IPS DF 4.7 (cell line): ENCODE measurements at regions not wholly inside any gene's neighbourhood (a gene's known extent, or its start where the extent isn't known, plus 50 kb on each side); places are given as distances from the start of the nearest gene placed in this dataset.

ENCODE experiments used
- DNase-seq: peaks from one replicate; pipeline ENCODE4 v3.0.0-alpha.2; 2013; ENCODE audit warnings: low spot score; ENCODE audit errors: extremely low read depth

GRCh38 chr9:29906065-29906464 is 2332.8 kb upstream of the C9orf72 start:
- no peak for DNase-seq

- DNase-seq = no peak
Observed at GRCh38 chr9:29928072-29928471, 2354.8 kb upstream of the C9orf72 start.

DNA sequence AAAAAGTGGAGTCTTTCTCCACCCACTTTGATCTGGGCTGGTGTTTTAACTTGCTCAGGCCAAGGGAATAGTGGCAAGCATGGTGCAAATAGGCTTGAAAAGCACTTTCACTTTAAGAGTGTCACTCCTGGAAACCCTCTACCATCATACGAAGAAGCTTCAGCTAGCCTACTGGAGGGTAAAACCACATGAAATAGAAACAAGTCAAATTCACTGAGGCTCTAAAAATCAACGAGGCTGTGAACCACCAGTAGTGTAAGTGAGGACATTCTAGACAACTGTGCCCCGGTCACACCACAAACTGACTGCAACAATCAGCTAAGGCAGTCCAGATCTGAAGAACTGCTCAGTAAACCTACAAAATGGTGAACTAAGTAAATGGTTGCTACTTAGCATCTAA is 2366.3 kb upstream of the C9orf72 start:
- no peak for DNase-seq

- DNase-seq = no peak
Observed at GRCh38 chr9:29945012-29945411, 2371.7 kb upstream of the C9orf72 start.

DNA sequence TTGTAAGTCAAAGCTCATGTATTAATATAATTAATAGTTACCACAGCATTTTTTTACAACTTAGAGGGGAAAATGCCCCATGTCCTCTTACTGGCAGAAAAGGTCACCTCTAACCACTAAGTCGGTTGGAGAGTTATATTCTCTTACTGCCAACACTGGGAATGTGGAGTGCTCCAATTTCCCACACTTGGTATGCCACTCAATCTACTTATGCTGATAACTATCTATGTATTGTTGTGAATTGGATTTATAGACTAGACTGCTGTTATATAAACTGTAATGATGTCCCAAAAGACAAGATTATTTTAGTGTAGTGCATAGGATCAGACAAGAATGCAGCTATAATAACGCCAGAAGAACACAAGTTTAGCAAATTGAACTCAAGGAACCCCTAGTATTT is 2385.2 kb upstream of the C9orf72 start:
- no peak for DNase-seq

GRCh38 chr9:29965834-29966233 is 2392.6 kb upstream of the C9orf72 start:
- DNase-seq = no peak

DNA sequence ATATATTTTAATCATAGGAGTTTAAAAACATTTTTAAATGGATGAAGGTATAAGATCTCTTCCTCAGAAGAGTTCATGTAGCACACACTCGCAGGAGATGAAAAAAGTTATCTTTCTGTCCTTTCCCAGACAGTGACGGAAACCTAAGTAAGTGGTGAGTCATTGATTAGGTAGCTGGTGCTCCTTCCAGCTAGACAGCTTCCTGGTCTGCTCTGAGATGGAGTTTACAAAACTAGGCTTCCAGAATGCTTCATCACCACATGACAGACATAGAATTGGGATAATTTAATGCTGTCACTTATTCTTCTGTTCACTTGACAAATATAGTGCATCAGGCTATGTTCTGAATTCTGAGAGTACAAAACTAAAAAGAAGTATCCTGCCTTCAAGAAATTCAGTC is 2393.0 kb upstream of the C9orf72 start:
- no peak for DNase-seq

GRCh38 chr9:29968831-29969230 is 2395.6 kb upstream of the C9orf72 start:
- DNase-seq = no peak

DNA sequence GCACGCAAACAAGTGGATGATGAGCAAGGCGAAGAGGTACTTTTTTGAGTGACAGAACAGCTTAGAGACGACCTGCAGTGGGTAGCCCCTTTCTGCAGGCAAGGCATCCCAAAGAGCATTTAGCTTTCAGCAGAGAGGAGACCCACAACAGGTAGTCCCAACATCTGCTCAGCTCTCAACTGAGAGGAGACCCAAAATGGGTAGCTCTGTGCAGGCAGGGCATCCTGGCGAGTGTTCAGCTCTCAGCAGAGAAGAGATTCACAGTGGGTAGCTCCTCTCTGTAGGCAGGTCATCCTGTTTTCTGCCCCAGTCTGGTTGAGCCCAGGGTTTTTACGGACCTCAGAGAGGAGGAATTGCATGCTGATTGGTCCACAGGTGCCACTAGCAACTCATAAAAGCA is 2396.1 kb upstream of the C9orf72 start:
- no peak for DNase-seq

DNA sequence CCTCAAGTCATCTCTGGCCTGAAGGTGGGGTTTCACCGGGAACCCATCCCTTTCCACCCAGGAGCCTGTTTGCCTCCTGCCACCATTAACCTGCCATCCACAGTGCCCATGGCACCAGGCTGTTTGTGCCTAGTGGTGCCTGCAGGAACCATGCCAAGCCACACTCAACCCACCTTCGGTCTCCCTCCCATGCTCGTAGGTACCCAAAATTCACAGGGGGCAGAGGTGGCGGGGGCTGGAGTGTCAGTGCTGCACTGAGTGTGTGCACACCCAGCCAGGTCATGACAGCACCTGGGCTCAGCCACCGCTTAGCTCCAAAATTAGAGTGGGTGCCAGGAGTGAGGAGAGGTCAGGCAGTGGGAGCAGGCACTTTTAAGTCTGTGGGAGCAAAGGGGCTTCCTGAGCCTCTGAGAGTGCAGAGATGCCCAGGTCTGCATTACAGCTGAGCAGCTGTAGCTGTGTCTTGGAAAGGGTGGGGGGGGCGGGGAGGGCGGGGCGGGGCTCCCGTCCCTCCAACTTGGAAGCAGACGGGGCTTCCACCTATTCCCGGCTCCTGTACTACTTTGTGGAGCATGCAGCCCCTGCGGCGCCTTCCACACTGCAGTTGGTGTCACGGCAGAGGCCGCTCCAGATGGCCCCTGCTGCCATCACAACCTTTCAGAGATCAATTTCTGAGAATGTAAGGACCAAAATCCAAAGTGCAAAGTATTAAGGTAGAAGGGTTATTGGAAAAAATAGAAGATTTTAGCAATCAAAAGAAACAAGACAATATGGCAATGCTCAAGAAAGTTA is 2396.8 kb upstream of the C9orf72 start:
- no peak for DNase-seq

DNA sequence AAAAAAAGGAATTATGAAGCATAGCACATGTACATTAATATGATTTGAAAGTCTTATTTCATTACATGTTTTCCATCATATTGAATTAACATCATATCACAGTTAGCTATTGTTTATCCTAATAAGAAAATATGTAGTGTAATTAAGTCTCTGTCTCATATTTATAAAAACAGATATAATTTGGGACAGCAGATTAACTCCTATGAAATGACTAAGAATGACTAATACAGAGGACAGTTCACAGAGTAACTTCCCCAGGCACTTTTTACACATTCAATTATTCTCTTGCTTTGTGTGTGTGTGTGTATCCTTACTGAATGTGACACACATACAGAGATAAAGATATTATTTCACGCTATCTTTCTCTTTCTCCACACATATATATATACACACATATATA is 2400.9 kb upstream of the C9orf72 start:
- DNase-seq = no peak

GRCh38 chr9:29976981-29977380 is 2403.7 kb upstream of the C9orf72 start:
- DNase-seq = no peak

DNA sequence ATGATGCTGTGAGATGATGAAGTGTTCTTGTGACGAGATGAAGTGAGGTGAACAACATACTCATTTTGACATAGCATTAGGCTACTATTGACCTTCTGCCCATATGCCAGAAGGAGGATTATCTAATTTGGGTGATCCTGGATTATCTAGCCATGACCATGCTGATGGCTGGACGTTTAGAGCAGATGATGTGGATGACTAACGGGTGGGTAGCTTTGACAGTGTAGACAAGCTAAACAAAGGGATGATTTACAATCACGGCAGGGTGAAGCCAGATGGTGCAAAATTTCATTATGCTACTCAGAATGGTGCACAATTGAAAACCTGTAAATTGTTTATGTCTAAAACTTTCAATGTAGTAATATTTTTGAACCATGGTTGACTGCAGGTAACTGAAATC is 2403.4 kb upstream of the ACO1 start:
- no peak for DNase-seq

DNA sequence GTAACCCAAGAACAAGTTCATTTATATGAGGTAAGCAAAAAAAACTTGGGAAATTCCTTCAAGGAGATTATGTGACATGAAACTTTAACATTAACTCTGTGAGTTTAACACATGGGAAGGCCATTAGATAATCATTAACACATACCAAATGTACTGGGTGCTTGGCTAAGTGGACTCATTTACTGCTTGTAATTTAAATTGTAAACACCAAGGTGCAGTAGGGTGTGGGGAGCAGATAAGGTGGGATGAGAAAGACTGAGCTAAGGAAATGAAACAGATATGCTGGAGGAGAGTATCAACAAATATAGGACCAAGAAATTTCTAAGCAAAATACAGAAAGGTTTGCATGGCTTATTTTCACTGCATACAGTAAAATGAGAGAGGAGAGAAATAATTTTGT is 2384.8 kb upstream of the ACO1 start:
- DNase-seq = no peak

DNA sequence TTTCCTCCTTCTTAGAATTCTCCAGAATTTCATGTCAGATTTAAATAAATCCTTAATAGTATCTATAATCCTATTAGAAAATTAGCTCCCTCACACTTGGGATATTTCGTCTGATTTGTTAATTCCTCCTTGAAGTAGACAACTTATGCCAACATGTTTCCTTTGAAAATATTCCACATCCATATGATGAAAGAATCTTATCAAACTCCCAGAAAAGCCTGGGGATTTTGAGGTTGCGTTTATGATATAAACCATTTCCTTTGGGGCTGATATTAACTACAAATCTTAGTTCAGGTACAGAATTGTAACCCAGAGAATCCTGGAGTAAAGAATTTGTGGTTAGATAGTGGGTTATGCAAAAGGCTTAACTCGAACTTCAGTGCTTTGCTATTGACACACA is 2373.8 kb upstream of the ACO1 start:
- DNase-seq = no peak

DNA sequence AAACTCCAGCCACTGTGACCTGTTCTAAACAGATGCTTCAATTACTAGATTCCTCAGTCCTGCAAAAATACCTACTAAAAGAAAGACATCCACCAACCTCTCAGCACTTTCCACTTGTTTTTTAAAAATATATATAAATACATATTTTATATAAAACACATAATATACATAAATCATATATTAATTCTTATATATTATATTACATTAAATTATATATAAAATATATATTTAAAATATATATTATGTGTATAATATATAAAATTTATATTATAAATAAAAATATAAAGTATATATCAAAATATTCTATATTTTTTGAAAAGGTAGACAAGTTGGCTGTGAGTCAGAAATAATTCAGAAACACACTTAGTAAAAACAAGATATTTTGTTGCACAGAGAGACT is 2371.8 kb upstream of the ACO1 start:
- DNase-seq = no peak

DNA sequence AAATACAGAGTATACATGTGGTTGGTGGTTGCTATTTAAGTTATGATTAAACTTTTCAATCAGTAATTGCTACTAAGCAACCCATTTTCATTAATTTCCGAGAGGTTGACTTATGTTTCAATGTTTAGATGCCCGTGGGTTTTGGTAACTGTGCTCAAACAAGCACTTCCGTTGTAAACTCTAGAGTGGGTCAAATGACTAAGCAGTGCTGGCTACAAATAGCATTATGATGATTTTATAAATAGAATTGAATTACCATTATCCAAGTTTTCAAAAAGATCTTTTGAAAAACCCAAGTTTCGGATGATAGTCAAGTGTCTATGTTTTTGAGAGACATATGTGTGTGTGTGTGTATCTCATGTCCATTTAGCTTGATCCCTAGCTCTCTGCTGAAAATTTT is 2369.4 kb upstream of the ACO1 start:
- DNase-seq = no peak

GRCh38 chr9:30020161-30020560 is 2364.3 kb upstream of the ACO1 start:
- no peak for DNase-seq

DNA sequence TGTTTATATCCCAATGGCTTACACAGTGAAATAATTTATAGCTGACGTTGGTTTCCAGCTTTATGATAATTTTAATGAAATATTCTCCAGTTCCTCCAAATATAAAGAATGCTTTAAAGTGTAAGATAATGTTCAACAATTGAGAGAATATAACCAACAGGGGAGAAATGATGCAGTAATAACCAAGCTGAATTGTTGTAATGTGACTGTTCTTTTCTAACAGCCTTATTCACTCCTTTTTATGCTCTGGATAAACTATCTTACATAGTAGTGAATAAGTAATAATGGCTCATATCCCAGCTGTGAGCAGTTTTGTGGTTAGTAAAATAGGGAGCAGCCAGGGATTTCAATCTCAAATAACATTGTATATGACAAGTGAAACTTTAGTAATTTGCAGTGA is 2348.7 kb upstream of the ACO1 start:
- no peak for DNase-seq

DNA sequence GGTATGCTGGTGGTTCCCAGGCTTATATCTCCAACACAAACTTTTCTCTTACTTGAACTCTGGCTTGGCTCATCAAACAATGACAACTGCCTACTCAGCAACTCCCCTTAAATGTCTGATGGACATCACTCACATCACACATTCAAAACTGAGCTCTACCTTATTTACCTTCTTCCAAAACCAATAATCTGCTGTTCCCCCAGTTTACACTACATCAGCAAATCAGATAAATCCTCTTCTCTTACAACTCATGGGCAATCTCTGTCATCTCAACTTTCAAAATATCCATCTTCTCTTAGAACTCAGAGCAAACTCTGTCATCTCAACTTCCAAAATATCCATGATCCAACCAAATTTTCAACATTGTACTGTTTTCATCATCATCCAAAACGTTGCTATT is 2347.9 kb upstream of the ACO1 start:
- DNase-seq = no peak

GRCh38 chr9:30039712-30040111 is 2344.7 kb upstream of the ACO1 start:
- no peak for DNase-seq

DNA sequence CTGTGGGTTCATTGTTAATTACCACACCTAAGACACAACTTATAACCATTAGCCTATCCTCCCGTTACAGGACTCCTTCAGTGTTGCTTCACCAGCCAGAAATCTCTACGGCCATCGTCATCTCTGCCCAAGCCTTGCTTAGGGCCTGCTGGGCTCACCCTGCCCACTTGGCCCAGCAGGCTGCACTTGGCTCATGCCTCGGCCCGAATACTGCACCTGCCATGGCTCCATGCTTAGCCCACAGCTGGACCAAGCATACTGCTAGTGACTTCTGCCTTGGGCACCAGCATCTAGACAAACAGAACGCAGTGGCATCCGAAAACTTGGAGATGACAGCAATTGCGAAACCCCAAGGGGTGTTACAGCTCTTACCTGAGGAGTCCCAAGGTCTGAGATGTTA is 2336.0 kb upstream of the ACO1 start:
- no peak for DNase-seq

DNA sequence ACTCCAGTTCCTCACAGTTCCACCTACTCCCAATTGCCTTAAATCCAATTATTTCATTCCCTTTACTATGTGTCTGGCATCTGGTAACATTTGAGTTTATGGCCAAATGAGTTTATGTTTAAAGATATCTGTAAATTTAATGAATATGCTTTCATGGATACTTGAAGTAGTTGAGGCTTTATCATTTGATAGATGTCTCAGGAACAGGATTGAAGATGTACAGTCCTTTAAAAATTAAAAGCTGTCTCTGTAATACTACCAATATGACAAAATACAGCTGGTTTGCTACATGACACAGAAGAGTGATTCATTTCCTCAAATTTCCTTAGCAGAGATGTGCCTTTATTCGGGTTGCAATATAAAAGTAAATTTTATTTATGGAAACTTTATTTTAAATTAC is 2326.0 kb upstream of the ACO1 start:
- DNase-seq = no peak

DNA sequence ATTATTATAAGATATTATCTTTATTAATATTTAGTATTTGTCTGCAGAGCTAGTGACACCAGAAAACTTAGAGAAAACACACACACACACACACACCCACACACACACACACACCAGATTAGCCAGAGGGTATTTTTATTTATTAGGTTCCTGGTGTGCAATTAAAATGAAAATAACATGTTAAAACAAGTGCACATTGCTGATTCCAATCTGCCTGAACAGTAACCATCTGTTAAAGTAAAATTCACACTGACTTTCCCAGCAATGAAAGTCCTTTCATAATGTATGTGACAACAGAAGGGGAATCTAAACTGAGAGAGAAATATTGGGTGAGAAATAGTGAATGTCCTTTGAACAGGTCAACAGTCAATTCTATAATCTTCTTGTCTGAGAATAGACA is 2323.5 kb upstream of the ACO1 start:
- DNase-seq = no peak
